ENCODE measurements at regions not wholly inside any gene's neighbourhood (a gene's known extent, or its start where the extent isn't known, plus 50 kb on each side); places are given as distances from the start of the nearest gene placed in this dataset.
A peak's percentile ranks its signal among the peaks of the same experiment; 100 is the strongest.

GRCh38 chr1:30629501-30629900, 93.9 kb downstream of the MATN1 start:
- TF ChIP-seq CTCF (IDR thresholded peaks at IDR 0.05; ENCODE audit: insufficient read depth, low read depth, low read length, missing control alignments) = no peak
- H3K4me3 ChIP-seq (ENCODE audit: low read length) = no peak overlapping the region
- DNase-seq (ENCODE audit: low read depth) = no peak

GRCh38 chr1:30627994-30628393, 95.4 kb downstream of the MATN1 start:
- TF ChIP-seq CTCF (IDR thresholded peaks at IDR 0.05; ENCODE audit: insufficient read depth, low read depth, low read length, missing control alignments) = no peak
- DNase-seq (ENCODE audit: low read depth) = no peak
- no peak overlapping the region for H3K4me3 ChIP-seq (ENCODE audit: low read length)

GRCh38 chr1:30627206-30627605, 96.2 kb downstream of the MATN1 start:
- no peak for TF ChIP-seq CTCF (IDR thresholded peaks at IDR 0.05; ENCODE audit: insufficient read depth, low read depth, low read length, missing control alignments)
- no peak overlapping the region for H3K4me3 ChIP-seq (ENCODE audit: low read length)
- no peak for DNase-seq (ENCODE audit: low read depth)

- no peak for DNase-seq (ENCODE audit: low read depth)
- no peak overlapping the region for H3K4me3 ChIP-seq (ENCODE audit: low read length)
- TF ChIP-seq CTCF (IDR thresholded peaks at IDR 0.05; ENCODE audit: insufficient read depth, low read depth, low read length, missing control alignments) = no peak
Observed at GRCh38 chr1:30623431-30623830, 100.0 kb downstream of the MATN1 start.

GRCh38 chr1:30619619-30620018, 103.8 kb downstream of the MATN1 start:
- TF ChIP-seq CTCF (IDR thresholded peaks at IDR 0.05; ENCODE audit: insufficient read depth, low read depth, low read length, missing control alignments) = no peak
- DNase-seq (ENCODE audit: low read depth) = no peak
- H3K4me3 ChIP-seq (ENCODE audit: low read length) = no peak overlapping the region

GRCh38 chr1:30618335-30618747, 105.0 kb downstream of the MATN1 start:
- TF ChIP-seq CTCF (IDR thresholded peaks at IDR 0.05; ENCODE audit: insufficient read depth, low read depth, low read length, missing control alignments) = no peak
- no peak overlapping the region for H3K4me3 ChIP-seq (ENCODE audit: low read length)
- DNase-seq (ENCODE audit: low read depth) = peak; percentile 82

GRCh38 chr1:30616759-30617158, 106.6 kb downstream of the MATN1 start:
- no peak for DNase-seq (ENCODE audit: low read depth)
- no peak for TF ChIP-seq CTCF (IDR thresholded peaks at IDR 0.05; ENCODE audit: insufficient read depth, low read depth, low read length, missing control alignments)
- H3K4me3 ChIP-seq (ENCODE audit: low read length) = no peak overlapping the region

All from epithelial cell of esophagus (primary cell).